Stimulated activated CD8-positive, alpha-beta memory T cell treated with anti-CD3 and anti-CD28 coated beads, Interleukin-4, amount 100 ng/mL, for 48 hours (primary cell): ENCODE measurements at regions not wholly inside any gene's neighbourhood (a gene's known extent, or its start where the extent isn't known, plus 50 kb on each side); places are given as distances from the start of the nearest gene placed in this dataset.

Experiments
- DNase-seq: peaks from one replicate; pipeline ENCODE4 v3.0.0-alpha.2; 2020

DNA sequence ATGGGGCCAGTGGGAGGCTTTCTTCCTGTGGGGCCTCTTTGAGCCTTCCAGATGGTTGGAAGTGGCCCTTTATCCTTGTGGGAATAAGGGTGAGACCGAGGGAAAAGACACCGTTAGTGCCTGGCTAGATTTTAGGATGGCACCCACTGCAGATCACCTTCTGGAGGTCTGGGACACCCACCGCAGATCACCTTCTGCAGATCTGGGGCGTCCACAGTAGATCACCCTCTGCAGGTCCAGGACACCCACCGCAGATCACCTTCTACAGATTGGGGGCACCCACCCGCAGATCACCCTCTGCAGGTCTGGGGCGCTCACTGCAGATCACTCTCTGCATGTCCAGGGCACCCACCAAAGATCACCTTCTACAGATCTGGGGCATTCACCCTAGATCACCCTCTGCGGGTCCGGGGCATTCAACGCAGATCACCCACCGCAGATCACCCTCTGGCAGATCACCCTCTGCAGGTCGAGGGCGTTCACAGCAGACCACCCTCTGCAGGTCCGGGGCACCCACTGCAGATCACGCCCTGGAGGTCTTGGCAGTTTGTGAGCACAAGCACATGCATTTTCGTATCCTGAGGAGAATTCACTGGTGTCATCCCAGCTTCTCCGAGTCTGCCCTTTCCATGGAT, 153.4 kb upstream of the TSHZ3 start:
- no peak for DNase-seq

- no peak for DNase-seq
These were observed 154.0 kb upstream of the TSHZ3 start for GRCh38 chr19:31503211-31503610.

GRCh38 chr19:31504221-31504620, 155.0 kb upstream of the TSHZ3 start:
- DNase-seq = no peak

DNA sequence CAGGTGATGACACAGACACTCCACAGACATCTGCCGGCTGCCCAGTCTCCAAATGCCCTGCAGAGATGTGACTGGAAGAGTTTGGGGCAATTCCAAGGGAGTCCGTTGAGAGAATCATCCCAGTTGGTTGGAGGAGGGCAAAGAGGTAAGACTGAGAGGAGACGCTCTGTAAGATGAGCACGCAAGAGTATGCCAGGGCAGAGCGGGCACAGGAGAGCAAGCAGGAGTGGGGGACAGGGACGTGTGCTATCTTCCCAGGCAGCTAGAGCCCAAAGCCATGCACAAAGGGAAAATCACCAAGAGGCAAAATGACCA, 156.3 kb upstream of the TSHZ3 start:
- DNase-seq = no peak

GRCh38 chr19:31506102-31506501, 156.9 kb upstream of the TSHZ3 start:
- no peak for DNase-seq

- no peak for DNase-seq
These were observed 161.4 kb upstream of the TSHZ3 start for GRCh38 chr19:31510635-31511034.

GRCh38 chr19:31511098-31511497, 161.9 kb upstream of the TSHZ3 start:
- DNase-seq = no peak

GRCh38 chr19:31511696-31512095, 162.5 kb upstream of the TSHZ3 start:
- DNase-seq = no peak

DNA sequence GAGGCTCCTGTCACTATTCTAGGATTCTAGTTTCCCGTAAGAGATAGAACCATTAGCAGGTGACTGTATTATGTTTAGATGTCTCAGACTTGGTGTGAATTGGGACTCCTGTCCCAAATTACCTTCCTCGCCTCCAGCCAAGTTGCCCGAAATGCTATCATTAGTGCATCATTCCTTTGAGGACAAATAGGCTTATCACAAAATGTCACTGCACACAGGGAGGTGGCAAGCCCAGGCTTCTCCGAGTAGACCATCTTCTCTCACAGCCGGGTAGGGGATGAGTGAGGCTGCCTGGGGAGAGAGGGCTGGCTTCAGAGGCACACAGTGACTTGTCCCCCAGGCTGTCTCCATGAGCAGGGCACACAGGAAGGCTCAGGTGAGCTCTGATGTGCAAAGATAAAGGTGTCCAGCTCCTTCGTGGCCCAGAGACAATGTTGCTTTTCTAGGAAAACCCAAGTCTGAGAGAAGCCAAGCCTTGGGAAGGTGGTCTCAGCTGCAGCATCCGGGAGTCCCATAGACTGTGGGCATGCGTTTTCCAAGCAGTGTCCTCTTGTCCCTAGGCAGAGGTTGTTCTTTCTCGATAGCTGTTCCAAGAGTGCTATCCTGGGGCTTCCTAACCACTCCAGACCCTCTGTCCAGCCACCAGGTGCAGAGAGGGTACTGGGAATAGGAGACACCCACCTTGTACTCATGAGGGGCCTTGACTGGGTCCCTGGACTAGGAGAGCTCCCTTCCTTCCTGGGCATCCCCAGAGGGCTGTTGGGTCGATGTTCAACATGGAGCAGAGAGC, 163.1 kb upstream of the TSHZ3 start:
- no peak for DNase-seq

DNA sequence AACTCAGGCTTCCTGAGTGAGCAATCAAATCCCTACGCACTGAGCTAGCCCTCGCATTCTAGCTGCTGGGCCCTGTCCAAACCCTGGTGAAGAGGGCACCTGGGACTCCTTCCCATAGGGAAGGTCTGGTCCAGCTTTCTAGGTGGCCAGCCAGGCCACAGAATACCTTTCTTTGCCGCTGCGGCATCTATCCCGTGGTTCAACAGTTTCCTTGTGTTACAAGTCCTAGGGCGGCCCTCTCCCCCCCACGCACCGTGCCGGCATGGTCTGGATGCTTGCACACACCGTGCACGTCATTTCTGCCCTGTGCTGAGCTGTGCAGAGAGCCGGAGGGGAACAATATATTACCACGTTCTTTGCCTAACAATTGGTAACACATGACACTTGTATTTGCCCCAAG, 164.6 kb upstream of the TSHZ3 start:
- DNase-seq = no peak

- no peak for DNase-seq
These were observed 166.7 kb upstream of the TSHZ3 start for GRCh38 chr19:31515931-31516330.

DNA sequence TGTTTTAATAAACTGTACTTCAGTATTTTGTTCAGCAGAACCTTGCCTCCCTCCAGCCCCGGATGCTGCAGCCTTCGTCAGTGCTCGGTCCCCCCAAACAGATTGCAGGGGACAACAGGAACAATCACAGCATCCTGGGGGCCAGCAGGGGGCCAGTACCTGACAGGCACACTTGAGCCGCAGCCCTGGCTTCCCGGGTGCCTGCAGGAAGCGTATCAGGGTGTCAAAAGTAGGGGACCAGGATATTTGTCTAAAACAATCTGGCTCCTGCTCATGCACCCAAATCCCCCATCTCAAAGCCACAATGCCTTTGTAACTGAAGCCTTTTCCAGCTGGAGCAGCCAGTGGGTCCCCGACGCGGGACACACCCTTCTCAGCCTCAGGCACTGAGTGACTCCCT, 167.5 kb upstream of the TSHZ3 start:
- DNase-seq = no peak

DNA sequence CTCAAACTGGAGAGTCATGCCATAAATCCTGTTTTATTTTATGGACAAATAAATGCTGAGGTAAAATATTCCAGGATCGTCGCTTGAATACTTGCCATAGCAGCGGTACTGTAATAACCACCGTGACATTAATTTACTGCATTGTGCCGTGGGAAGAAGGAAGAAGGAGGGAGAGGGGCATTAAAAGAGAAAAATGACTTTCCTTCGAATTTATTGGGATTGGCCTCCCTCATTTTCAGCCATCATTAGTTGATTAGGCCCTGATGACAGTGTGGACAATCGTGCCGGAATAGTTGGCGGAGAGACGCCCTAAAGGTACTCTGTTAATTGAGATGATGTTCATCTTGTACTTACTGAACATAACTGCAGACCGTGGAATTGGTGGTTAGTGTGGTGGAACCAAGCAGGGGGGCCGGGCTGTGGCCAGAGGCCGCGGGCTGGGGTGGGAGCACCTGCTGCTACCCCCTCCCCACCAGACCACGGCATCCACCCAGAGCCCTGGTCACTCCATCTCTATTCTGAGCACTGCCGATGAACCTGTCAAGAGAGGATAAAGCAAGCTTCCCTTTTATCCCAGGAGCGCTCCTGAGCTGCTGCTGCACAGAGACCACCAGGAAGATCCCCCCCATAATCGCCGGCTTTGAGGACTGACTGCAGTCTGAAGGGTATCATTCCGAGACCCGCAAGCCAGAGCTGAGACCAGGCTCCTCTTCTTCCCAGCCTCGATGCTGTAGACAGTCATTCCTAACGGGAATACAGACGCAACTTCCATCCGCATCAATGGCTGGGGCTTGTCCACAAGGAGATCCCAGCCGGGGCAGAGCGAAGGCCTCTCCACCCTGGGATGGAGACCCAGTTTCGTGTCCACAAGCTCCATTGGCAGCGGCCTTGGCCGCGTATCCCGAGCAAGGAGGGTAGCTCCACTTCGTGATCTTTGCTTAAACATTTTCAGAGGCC, 168.3 kb upstream of the TSHZ3 start:
- DNase-seq = no peak

- DNase-seq = no peak
These were observed 169.2 kb upstream of the TSHZ3 start for GRCh38 chr19:31518216-31519020.

GRCh38 chr19:31519256-31519655, 170.0 kb upstream of the TSHZ3 start:
- no peak for DNase-seq

- DNase-seq = no peak
These were observed 170.7 kb upstream of the TSHZ3 start for GRCh38 chr19:31519908-31520307.

GRCh38 chr19:31520633-31521032, 171.4 kb upstream of the TSHZ3 start:
- DNase-seq = no peak

DNA sequence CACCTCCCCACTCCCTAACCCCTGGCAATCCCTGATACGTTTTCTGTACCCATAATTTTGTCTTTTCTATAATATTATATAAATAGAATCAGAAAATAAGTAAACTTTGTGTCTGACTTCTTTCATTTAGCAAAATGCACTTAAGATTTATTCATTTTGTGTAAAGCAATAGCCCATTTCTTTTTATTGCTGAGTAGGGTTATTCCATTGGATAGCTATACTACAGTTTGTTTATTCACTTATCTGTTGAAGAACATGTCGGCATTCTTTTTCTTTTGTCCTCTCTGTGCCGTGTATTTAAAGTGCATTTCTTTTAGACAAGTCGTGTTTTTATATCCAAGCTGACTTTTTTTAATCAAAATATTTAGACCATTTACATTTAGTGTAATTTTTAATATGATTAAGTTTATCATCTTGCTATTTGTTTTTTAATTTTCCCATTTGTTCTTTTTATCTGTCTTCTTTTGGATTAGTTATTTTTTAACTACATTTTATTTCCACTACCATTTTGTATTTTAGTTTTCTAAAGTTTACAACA, 176.4 kb upstream of the TSHZ3 start:
- no peak for DNase-seq

GRCh38 chr19:31527443-31527842, 178.2 kb upstream of the TSHZ3 start:
- DNase-seq = no peak

DNA sequence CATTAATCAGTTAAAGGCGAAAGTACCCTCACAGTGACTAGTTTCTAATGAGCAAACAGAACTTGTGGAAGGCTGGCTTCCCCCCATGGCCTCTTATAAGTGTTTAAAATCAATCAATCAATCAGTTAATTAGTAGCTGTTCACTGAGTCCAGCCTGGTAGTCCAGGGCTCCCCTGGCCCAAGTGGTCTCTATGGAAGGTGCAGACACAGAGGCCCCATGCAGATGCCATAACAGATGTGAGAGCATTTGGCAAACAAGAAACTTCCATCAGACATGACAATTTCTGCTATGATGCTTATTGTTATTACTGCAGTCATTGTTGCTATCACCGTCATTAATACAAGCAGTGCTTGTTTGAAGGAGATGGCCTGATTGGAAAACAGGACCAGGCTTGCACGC, 179.0 kb upstream of the TSHZ3 start:
- no peak for DNase-seq

DNA sequence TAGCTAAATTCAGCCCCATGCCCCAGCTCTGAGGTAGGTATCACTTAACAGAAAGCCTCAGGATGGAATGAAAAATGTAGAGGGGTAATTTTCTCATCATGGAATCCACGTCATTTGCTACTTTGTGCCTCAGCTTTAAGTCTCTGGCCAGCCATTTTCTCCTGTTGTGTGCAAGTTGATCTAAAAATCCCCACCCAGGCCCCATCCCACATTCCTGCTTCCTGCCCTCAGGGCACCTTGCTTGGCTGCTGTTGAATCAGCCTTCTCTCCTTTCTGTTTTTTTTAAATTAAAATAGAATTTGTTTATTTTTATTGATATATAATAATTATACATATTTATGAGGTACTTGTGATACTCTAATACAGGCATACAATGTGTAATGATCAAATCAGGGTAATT, 179.9 kb upstream of the TSHZ3 start:
- no peak for DNase-seq

- no peak for DNase-seq
These were observed 181.5 kb upstream of the TSHZ3 start for GRCh38 chr19:31530781-31531180.

DNA sequence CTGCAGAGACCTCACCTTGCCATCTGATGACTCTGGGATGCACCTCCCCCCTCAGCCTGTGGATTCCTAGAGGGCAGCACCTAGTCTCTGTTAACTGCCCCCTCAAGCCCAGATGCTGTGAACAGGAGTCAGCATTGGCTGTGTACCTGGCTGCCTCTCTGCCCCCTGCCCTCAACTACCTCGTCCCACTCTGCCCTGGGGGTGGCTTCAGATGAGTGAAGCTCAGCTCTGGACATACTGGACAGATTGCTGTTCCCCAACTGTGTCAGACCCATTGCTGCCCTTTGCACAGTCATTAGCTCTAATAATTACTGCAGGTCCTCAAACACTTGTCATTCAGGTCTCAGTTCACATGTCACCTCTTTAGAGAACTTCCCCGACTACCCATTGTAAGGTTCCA, 182.1 kb upstream of the TSHZ3 start:
- DNase-seq = no peak
